SK-N-SH (cell line): ENCODE measurements at regions not wholly inside any gene's neighbourhood (a gene's known extent, or its start where the extent isn't known, plus 50 kb on each side); places are given as distances from the start of the nearest gene placed in this dataset.

Experiments used
- CTCF ChIA-PET: fragments of 300-600, 350-600 bp; formaldehyde crosslinking; extraction: SDS; loops from one replicate; lab custom pipeline; 2021; lab: Yijun Ruan, JAX
- POLR2A ChIA-PET: fragments of 350-600 bp; sonication (Branson Sonifier 250); formaldehyde crosslinking; extraction: SDS; loops from one replicate; lab custom pipeline; 2020; ENCODE audit warnings: antibody characterized with exemption, inconsistent platforms; lab: Yijun Ruan, JAX
- DNase-seq: peaks from one replicate; pipeline ENCODE4 v3.0.0; 2012
- H2AFZ ChIP-seq: fragments of 200-600 bp; sonication (generic); 2 replicates; pipeline ENCODE4 v1.8.1; 2016; ENCODE audit warnings: antibody characterized with exemption, mild to moderate bottlenecking, low read depth
- H3F3A ChIP-seq: fragments of 200-600 bp; sonication (generic); replicated peaks from 2 replicates; pipeline ENCODE3; 2016; ENCODE audit warnings: antibody characterized with exemption, mild to moderate bottlenecking; ENCODE audit not compliant: insufficient read depth
- H3K27ac ChIP-seq, 2 experiments: fragments of 200-500 bp in 1 of 2; fragments of 200-600 bp in 1 of 2; sonication (Bioruptor generic) in 1 of 2; sonication (generic), shearing (Covaris generic) in 1 of 2; 2 replicates each; pipeline versions ENCODE4 v1.5.1 to v1.6.1; 2014 to 2016; ENCODE audit warnings: low read depth in 2 of 2, inconsistent platforms in 1 of 2, low read length in 1 of 2, mild to moderate bottlenecking in 1 of 2, mixed read lengths in 1 of 2
- H3K27me3 ChIP-seq: fragments of 200-600 bp; sonication (generic), shearing (Covaris generic); 2 replicates; pipeline ENCODE4 v1.6.1; 2016; ENCODE audit warnings: mixed run types; ENCODE audit not compliant: insufficient read depth
- H3K36me3 ChIP-seq, 2 experiments: fragments of 200-500 bp in 1 of 2; fragments of 200-600 bp in 1 of 2; sonication (Bioruptor generic) in 1 of 2; sonication (generic) in 1 of 2; replicated peaks in 1 of 2; 2 replicates each; pipeline versions ENCODE3 to v1.5.1; 2014 to 2016; ENCODE audit warnings: low read length in 1 of 2, mild to moderate bottlenecking in 1 of 2; ENCODE audit not compliant: insufficient read depth in 2 of 2, control insufficient read depth in 1 of 2
- H3K4me1 ChIP-seq, 2 experiments: fragments of 200-500 bp in 1 of 2; fragments of 200-600 bp in 1 of 2; sonication (Bioruptor generic) in 1 of 2; sonication (generic), shearing (Covaris generic) in 1 of 2; 2 replicates each; pipeline versions ENCODE4 v1.5.1 to v1.6.1; 2014 to 2016; ENCODE audit warnings: low read depth in 1 of 2, low read length in 1 of 2, mixed run types in 1 of 2; ENCODE audit not compliant: insufficient read depth in 2 of 2, control insufficient read depth in 1 of 2
- H3K4me2 ChIP-seq: fragments of 200-600 bp; sonication (generic), shearing (Covaris generic); 2 replicates; pipeline ENCODE4 v1.6.1; 2017; ENCODE audit warnings: mixed run types
- H3K4me3 ChIP-seq, 2 experiments: fragments of 200-500 bp in 1 of 2; fragments of 200-600 bp in 1 of 2; sonication (Bioruptor generic) in 1 of 2; sonication (generic), shearing (Covaris generic) in 1 of 2; 2 replicates each; pipeline versions ENCODE4 v1.5.1 to v1.8.1; 2014 to 2016; ENCODE audit warnings: low read depth in 2 of 2, inconsistent platforms in 1 of 2, low read length in 1 of 2, mild to moderate bottlenecking in 1 of 2, mixed read lengths in 1 of 2, moderate library complexity in 1 of 2
- H3K79me2 ChIP-seq: fragments of 200-600 bp; sonication (generic); 2 replicates; pipeline ENCODE4 v1.8.1; 2017; ENCODE audit warnings: mild to moderate bottlenecking; ENCODE audit not compliant: insufficient read depth
- H3K9ac ChIP-seq: fragments of 200-600 bp; sonication (generic); 2 replicates; pipeline ENCODE4 v1.6.1; 2017; ENCODE audit warnings: mixed run types
- H3K9me2 ChIP-seq: fragments of 200-600 bp; sonication (generic); 2 replicates; pipeline ENCODE4 v1.6.1; 2017; ENCODE audit warnings: mixed run types
- H3K9me3 ChIP-seq: fragments of 200-600 bp; sonication (generic); 2 replicates; pipeline ENCODE4 v1.6.1; 2017; ENCODE audit warnings: mixed run types, mild to moderate bottlenecking, moderate library complexity
- H4K20me1 ChIP-seq: fragments of 200-600 bp; sonication (generic); 2 replicates; pipeline ENCODE4 v1.6.1; 2017; ENCODE audit warnings: mild to moderate bottlenecking, mixed run types; ENCODE audit not compliant: insufficient read depth
- CHD2 ChIP-seq: fragments of 150-350 bp; IDR thresholded peaks from 2 replicates; pipeline ENCODE4 v1.6.1; 2018; ENCODE audit warnings: low read length; ENCODE audit not compliant: partially characterized antibody
- CTCF ChIP-seq: fragments of 200-600 bp; sonication (generic); IDR thresholded peaks from 2 replicates; pipeline ENCODE4 v1.6.1; 2017; ENCODE audit warnings: antibody characterized with exemption, mild to moderate bottlenecking, moderate library complexity
- ELF1 ChIP-seq: IDR thresholded peaks from 2 replicates; pipeline ENCODE4 v1.4.0; 2012
- FOSL2 ChIP-seq: IDR thresholded peaks from 2 replicates; pipeline ENCODE4 v1.4.0; 2012; ENCODE audit warnings: low read depth, mild to moderate bottlenecking, moderate library complexity, borderline replicate concordance
- FOXM1 ChIP-seq: IDR thresholded peaks from 2 replicates; pipeline ENCODE4 v1.4.0; 2012; ENCODE audit warnings: low read depth, mild to moderate bottlenecking
- GABPA ChIP-seq: IDR thresholded peaks from 2 replicates; pipeline ENCODE4 v1.4.0; 2012; ENCODE audit warnings: low read depth, mild to moderate bottlenecking
- JUND ChIP-seq: IDR thresholded peaks from 2 replicates; pipeline ENCODE4 v1.4.0; 2012
- MEF2A ChIP-seq: IDR thresholded peaks from 2 replicates; pipeline ENCODE4 v1.4.0; 2012; ENCODE audit warnings: low read depth, borderline replicate concordance
- MXI1 ChIP-seq: IDR thresholded peaks from 2 replicates; pipeline ENCODE4 v1.6.1; 2012; ENCODE audit warnings: mild to moderate bottlenecking, low read depth, low read length, improper control_type of control experiment
- NFIC ChIP-seq: IDR thresholded peaks from 2 replicates; pipeline ENCODE4 v1.4.0; 2012; ENCODE audit warnings: borderline replicate concordance
- NRF1 ChIP-seq: IDR thresholded peaks from 2 replicates; pipeline ENCODE4 v1.6.1; 2012; ENCODE audit warnings: low read depth, mild to moderate bottlenecking, low read length
- PBX3 ChIP-seq: IDR thresholded peaks from 2 replicates; pipeline ENCODE4; 2012
- POLR2AphosphoS5 ChIP-seq: IDR thresholded peaks from 2 replicates; pipeline ENCODE4 v1.6.1; 2012; ENCODE audit warnings: low read depth, low read length
- RAD21 ChIP-seq: IDR thresholded peaks from 2 replicates; pipeline ENCODE4 v1.6.1; 2012; ENCODE audit warnings: mild to moderate bottlenecking, low read length
- REST ChIP-seq: IDR thresholded peaks from 2 replicates; pipeline ENCODE4 v1.6.1; 2012; ENCODE audit warnings: mild to moderate bottlenecking, low read depth, low read length, moderate library complexity
- SIN3A ChIP-seq: IDR thresholded peaks from 2 replicates; pipeline ENCODE4 v1.6.1; 2012; ENCODE audit warnings: low read depth, mild to moderate bottlenecking, low read length, moderate library complexity, borderline replicate concordance
- SMC3 ChIP-seq: IDR thresholded peaks from 2 replicates; pipeline ENCODE4 v1.6.1; 2012; ENCODE audit warnings: low read depth, low read length, improper control_type of control experiment
- TCF12 ChIP-seq: IDR thresholded peaks from 2 replicates; pipeline ENCODE4 v1.4.0; 2012
- TEAD4 ChIP-seq: IDR thresholded peaks from 2 replicates; pipeline ENCODE4 v1.4.0; 2012; ENCODE audit warnings: mild to moderate bottlenecking, borderline replicate concordance; ENCODE audit not compliant: insufficient read depth
- USF2 ChIP-seq: fragments of 150-350 bp; IDR thresholded peaks from 2 replicates; pipeline ENCODE4 v1.6.1; 2017; ENCODE audit warnings: antibody characterized with exemption, low read length, low read depth, borderline replicate concordance
- YY1 ChIP-seq: IDR thresholded peaks from 2 replicates; pipeline ENCODE4 v1.4.0; 2012; ENCODE audit warnings: low read depth, mild to moderate bottlenecking
- WGBS: methylation state at CpG from one replicate; pipeline ENCODE4 v1.1.6; 2017; ENCODE audit warnings: low lambda C conversion rate; 5-methylcytosine and 5-hydroxymethylcytosine counted together

GRCh38 chr1:218502383-218502782, 157.2 kb downstream of the TGFB2 start:
- H3K79me2 ChIP-seq: no peaks in the 10 kb centered on the region
- TF ChIP-seq MXI1: no peak
- TF ChIP-seq TCF12: no peak
- TF ChIP-seq FOXM1: no peak
- no peak for TF ChIP-seq TEAD4
- no peak for TF ChIP-seq NFIC
- no peaks in the 10 kb centered on the region for H3K27me3 ChIP-seq
- 90% methylated on average over 2 of the region's 2 CpGs for WGBS
- H3K9me2 ChIP-seq: no peaks in the 10 kb centered on the region
- ChIA-PET CTCF (no interaction called here), POLR2A (no interaction called here)
- H3K9me3 ChIP-seq: no peaks in the 10 kb centered on the region
- H2AFZ ChIP-seq: no peak overlapping the region
- no peak overlapping the region for H3K4me2 ChIP-seq
- H3K27ac ChIP-seq: no peak overlapping the region
- no peaks in the 10 kb centered on the region for H4K20me1 ChIP-seq
- no peak overlapping the region for H3K4me3 ChIP-seq
- no peak for DNase-seq
- H3K9ac ChIP-seq: no peak overlapping the region
- H3K4me1 ChIP-seq: peaks cover 10 to 16% of the 10 kb centered on the region in 2 experiments
- no peaks in the 10 kb centered on the region for H3K36me3 ChIP-seq
- peaks cover 21% of the 10 kb centered on the region for H3F3A ChIP-seq

- H3K4me3 ChIP-seq: no peak overlapping the region
- POLR2A ChIA-PET: no interaction called here
- H3K27ac ChIP-seq: no peak overlapping the region
- H4K20me1 ChIP-seq: no peaks in the 10 kb centered on the region
- H3F3A ChIP-seq: peaks cover 14% of the 10 kb centered on the region
- no peaks in the 10 kb centered on the region for H3K27me3 ChIP-seq
- DNase-seq: no peak
- H3K4me1 ChIP-seq: peaks cover 4 to 9% of the 10 kb centered on the region in 2 experiments; a peak in 3 of 4 replicates
- H3K36me3 ChIP-seq: no peaks in the 10 kb centered on the region
- CTCF ChIA-PET: no interaction called here
- H2AFZ ChIP-seq: no peak overlapping the region
- no peaks in the 10 kb centered on the region for H3K9me2 ChIP-seq
- no peak overlapping the region for H3K9ac ChIP-seq
- no peaks in the 10 kb centered on the region for H3K9me3 ChIP-seq
- H3K79me2 ChIP-seq: no peaks in the 10 kb centered on the region
- no peak for TF ChIP-seq NFIC
- TF ChIP-seq CHD2: no peak
- TF ChIP-seq GABPA: no peak
- TF ChIP-seq PBX3: no peak
- no peak for TF ChIP-seq SMC3
- TF ChIP-seq ELF1: no peak
- no peak for TF ChIP-seq CTCF
- no peak for TF ChIP-seq USF2
- no peak for TF ChIP-seq REST
- TF ChIP-seq TCF12: no peak
- no peak for TF ChIP-seq YY1
- no peak for TF ChIP-seq POLR2AphosphoS5
- TF ChIP-seq JUND: no peak
- TF ChIP-seq NRF1: no peak
- no peak for TF ChIP-seq SIN3A
- no peak for TF ChIP-seq RAD21
- TF ChIP-seq FOSL2: no peak
- TF ChIP-seq TEAD4: no peak
- TF ChIP-seq MEF2A: no peak
- H3K4me2 ChIP-seq: no peak overlapping the region
Observed at GRCh38 chr1:218503102-218503501, 158.0 kb downstream of the TGFB2 start.
